SU-DHL-6 (cell line): ENCODE measurements at regions not wholly inside any gene's neighbourhood (a gene's known extent, or its start where the extent isn't known, plus 50 kb on each side); places are given as distances from the start of the nearest gene placed in this dataset.

Source experiments
- CTCF ChIP-seq: fragments of 200-600 bp; sonication (generic); IDR thresholded peaks from one replicate; pipeline ENCODE4 v1.5.1; 2017; ENCODE audit warnings: antibody characterized with exemption, mild to moderate bottlenecking, low read length, moderate library complexity; ENCODE audit not compliant: insufficient read depth, poor library complexity, severe bottlenecking
- EZH2phosphoT487 ChIP-seq: fragments of 200-600 bp; sonication (generic), shearing (Covaris generic); conservative IDR thresholded peaks from 2 replicates; pipeline ENCODE4 v1.6.1; 2018; ENCODE audit warnings: mild to moderate bottlenecking, antibody characterized with exemption, low read length, moderate library complexity, mixed read lengths

- no peak for TF ChIP-seq CTCF
- no peak for TF ChIP-seq EZH2phosphoT487
Observed at GRCh38 chr14:97517566-97518234, 720.5 kb downstream of the VRK1 start.
